H1 (cell line): ENCODE measurements at regions not wholly inside any gene's neighbourhood (a gene's known extent, or its start where the extent isn't known, plus 50 kb on each side); places are given as distances from the start of the nearest gene placed in this dataset.

Source experiments
- GABPA ChIP-seq: IDR thresholded peaks from 2 replicates; pipeline ENCODE4 v1.6.1; 2011; ENCODE audit warnings: mild to moderate bottlenecking, low read length, moderate library complexity, borderline replicate concordance; ENCODE audit not compliant: insufficient read depth
- TF ChIP-seq, protein P1 (sequence below): IDR thresholded peaks from 2 replicates; pipeline ENCODE4 v1.6.1; 2012; ENCODE audit warnings: low read length, inconsistent platforms

DNA sequence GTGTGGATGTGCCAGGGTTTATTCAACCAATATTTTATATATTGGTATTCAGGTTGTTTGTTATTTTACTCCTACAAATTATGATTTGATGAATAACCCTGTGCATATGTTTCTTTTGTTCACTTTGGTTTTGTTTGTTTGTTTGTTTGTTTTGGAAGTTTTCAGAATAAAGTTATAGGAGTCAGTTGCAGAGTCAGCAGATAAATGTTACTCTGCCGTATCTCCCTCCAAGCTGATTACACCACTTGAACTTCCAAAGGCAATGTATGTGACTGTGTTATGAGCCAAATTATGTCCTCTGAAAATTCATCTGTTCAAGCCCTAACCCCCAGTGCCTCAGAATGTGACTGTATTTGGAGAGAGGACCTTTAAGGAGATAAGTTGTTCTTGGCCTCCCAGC, 497.5 kb downstream of the TNS1 start (continued):
- TF ChIP-seq, protein P1, sequence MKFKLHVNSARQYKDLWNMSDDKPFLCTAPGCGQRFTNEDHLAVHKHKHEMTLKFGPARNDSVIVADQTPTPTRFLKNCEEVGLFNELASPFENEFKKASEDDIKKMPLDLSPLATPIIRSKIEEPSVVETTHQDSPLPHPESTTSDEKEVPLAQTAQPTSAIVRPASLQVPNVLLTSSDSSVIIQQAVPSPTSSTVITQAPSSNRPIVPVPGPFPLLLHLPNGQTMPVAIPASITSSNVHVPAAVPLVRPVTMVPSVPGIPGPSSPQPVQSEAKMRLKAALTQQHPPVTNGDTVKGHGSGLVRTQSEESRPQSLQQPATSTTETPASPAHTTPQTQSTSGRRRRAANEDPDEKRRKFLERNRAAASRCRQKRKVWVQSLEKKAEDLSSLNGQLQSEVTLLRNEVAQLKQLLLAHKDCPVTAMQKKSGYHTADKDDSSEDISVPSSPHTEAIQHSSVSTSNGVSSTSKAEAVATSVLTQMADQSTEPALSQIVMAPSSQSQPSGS: no peak
- TF ChIP-seq GABPA: no peak
